ENCODE measurements at regions not wholly inside any gene's neighbourhood (a gene's known extent, or its start where the extent isn't known, plus 50 kb on each side); places are given as distances from the start of the nearest gene placed in this dataset.
"Not testable (repeated sequence)": the region's sequence is repeated elsewhere in the genome, so short reads cannot be mapped to it uniquely, and the experiment has no call there.

DNA sequence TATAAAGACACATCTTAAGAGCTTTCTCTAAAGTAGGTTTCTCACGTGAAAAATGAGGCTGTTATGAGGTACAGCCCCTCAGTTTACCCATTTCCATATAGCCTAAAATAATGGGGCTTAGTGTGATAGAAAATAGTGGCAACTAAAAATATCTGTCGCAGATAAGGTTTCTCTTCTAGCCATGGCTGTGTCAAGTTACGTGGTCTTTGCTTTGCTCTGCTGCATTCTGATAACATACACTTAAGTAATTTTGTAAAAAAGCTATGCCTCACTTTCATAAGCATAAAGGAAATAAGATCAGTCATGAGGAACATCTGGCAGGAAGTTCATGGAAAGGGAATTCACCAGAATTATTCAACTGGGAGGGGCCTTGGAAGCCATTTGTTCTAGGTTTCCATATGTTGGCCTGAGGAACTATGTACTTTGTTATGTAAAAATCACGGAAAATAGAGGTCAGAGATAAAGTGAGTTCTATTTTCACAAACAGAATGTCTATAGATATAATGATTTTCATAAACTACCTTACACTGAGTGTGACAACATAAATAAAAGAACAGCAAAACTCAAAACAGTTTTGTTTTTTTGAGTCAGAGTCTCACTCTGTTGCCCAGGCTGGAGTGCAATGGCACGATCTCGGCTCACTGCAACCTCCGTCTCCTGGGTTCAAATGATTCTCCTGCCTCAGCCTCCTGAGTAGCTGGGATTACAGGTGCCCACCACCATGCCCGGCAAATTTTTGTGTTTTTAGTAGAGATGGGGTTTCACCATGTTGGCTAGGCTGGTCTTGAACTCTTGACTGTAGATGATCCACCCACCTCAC, 195.6 kb upstream of the KRR1 start:
- no peak for DNase-seq (ENCODE audit: low read depth, low spot score)

DNA sequence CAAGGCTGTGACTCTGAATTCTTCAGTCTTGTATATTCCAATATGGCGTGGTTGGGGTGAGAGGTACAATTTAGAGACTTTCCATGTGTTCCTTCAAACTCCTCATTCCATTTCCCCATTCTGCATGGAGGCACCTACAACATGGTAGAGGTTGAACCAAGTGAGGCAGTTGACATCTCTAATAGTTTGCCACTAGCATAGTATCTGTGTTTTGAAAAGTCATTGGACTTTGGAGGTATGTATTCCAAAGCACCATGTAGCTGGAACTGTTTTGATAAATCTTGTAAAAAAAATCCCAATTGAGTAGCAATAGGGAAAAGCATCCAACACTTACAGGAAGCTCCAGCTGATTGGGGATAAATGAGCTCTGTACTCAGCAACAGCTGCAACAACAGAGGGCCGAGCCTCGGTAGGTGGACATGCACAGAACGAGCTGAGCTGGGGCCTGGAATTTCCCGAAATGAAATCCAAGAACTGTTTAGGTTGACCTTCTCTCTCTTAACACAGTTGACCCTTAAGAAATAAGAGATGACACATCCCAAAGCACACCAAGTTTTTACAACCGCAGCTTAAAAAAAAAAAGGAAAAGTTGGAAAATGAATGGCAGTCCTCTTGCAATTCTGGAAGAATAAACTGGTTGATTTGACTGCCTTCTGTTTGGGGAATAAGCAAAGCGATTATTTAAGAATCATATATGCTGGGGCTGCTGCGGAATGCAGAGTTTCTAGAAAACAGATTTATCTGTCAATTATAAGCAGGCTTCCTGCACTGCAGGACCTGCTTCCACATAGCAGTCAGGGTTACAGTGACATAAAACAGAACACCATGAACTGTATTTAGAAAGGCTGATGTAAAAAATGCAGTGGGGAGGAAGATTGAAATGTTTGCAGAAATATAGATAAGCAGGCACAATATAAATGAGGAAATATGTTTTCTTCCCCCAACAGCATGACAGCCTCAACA, 194.6 kb upstream of the KRR1 start:
- DNase-seq (ENCODE audit: low read depth, low spot score) = no peak

DNA sequence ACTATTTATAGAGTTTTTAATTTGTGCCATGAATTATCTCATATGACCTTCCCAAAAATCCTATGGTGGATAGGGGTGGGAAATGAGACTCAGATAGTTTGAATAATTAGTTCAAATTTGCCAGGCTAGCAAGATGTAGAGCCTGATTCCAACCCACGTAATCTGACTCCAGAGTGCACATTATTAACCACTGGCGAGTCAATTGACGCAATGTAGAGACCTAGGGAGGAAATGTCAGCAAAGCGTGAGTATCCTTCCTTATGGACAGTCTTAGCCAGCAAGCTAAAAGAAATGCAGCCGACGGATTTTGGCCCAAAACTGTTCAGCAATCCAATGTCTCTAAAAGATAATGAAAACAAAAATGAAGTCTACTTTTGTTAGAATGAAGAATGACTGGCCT, 193.3 kb upstream of the KRR1 start:
- no peak for DNase-seq (ENCODE audit: low read depth, low spot score)

DNA sequence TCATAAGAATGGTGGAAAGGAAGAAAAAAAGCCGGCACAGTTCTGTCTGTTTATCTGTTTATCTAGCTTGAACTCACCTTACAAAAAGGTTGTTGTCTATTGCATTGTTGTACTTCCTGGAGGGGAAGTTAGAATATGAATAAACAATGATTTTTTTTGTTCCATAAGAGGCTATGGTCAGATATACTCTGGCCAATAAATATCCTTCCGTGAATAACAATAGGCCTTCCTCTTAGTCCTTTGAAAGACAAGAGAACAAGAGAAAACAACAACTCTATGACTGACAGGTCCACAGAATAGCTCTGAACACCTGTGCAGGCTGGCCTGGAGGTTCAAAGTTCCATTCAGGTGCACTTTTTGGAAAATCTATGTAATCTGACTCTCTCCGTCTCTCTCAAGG, 192.8 kb upstream of the KRR1 start:
- DNase-seq (ENCODE audit: low read depth, low spot score) = no peak

DNA sequence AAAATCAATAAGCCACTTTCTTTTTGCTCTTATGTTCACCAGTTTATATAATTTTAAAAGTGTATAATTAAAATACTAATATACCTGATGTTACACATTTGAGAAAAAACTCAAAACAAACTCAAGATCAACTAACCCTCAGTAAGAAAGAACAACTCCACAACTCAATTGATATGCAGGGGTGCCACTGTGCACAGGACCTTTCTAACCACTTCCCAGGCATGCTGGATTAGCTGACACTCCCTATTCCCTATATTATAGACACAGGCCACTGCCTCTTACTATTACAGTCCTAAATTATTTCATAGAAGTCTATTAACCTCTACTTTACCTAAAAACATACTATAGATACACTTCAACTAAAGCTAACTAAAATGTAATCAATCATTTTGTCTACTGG, 191.7 kb upstream of the KRR1 start:
- no peak for DNase-seq (ENCODE audit: low read depth, low spot score)

DNA sequence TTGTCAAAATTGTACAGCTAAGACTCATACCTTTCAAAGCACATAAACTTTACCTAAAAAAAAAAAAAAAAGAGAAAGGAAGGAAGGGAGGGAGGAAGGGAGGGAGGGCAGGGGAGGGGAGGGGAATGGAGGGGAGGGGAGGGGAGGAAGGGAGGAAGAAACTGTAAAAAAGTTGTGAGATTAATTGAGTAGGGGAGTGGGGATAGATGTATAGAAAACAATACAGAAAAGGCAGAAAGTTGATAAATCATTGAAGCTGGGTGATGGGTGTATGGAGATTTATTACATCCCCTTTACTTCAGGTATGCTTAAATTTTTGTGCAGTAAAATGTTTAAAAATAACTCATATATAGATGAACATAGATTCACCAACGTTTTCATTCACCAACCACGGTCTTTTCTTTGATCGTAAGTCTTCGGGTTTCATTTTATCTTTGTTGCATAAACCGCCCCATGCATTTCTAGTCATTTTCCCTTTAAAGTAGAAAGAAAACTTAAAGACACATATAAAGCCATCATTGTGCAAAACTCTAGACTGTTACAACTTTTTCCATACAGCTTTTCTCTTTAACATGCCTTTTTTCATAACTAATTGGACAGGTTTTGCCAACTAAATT, 191.2 kb upstream of the KRR1 start:
- no peak for DNase-seq (ENCODE audit: low read depth, low spot score)

DNA sequence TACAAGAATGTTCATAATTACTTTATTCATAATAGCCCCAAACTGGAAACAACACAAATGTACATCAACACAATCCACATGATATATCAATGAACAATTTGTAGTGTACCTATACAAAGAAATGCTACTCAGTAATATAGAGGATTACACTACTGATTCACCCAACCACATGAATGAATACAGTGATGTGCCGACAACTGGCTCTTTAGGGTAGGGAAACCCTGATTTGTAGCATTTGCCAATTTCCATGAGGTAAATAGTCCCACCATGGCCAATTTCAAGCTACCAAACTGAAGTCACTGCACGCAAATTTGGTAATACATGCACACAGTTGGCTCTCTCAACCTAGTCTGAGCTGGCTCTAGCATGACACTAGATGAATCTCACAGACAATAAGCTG, 190.4 kb upstream of the KRR1 start:
- DNase-seq (ENCODE audit: low read depth, low spot score) = no peak

DNA sequence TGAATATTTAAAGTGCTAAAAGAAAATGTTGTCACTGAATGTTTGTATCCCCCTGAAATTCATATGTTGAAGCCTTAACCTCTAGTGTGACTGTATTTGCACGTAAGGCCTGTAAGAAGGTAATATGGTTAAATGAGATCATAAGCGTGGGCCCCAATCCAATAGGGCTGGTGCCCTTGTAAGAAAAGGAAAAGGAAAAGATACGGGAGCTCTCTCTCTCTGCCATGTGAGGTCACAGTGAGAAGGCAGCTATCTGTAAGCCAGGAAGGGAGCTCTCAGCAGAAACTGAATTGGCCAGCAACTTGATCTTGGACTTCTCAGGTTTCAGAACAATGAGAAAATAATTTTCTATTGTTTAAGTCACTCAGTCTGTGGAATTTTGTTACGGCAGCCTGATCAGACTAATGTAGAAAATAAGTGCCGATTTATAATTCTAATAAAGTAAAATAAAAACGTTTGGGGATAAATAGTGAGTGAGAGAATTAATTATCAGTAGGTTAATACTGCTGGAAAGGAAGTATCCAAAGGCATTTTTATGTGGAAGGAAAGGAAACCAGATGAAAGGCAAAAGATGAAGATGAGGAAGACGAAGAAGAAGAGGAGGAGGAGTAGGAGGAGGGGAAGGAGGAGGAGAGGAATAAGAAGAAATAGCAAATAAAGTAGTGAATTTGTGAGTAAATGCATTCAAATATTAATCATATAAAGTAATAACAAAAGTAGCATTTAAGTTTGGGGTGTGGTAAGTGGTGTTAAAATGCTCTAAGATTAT, 188.5 kb upstream of the KRR1 start:
- DNase-seq (ENCODE audit: low read depth, low spot score) = no peak

DNA sequence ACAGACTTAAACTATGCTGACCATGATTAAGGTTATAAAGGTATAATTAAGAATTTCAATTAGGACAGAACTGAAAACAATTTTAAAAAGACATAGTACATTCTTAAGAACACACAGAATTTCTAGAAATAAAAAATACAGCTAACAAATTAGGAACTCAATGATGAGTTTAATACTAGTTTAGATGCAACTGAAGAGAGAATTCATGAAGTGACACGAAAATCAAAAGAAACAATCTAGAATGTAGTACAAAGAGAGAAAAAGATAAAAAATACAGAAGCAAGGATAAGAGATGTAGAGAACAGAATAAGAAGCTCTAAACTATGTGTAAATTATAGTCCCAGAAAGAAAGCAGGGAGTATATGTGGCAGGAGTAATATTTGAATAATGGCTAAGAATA, 187.8 kb upstream of the KRR1 start:
- no peak for DNase-seq (ENCODE audit: low read depth, low spot score)

DNA sequence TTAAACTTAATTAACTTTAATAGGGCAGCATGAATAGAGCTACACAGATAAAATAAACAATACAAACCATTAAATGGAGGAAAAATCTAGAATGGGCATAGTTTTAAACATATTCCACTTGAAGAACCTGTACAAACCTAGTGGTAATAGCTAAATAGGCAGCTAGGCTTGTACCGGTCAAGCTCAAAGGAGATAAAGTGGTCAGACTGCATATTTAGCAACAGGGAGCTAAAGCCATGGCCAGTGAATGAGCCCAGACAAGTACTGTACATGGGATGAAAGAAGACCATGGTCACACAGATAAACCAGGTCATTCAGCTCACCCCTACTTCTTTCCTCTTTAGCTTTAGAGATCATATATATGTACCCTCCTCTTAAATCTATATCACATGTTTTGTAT, 186.6 kb upstream of the KRR1 start:
- DNase-seq (ENCODE audit: low read depth, low spot score) = no peak

DNA sequence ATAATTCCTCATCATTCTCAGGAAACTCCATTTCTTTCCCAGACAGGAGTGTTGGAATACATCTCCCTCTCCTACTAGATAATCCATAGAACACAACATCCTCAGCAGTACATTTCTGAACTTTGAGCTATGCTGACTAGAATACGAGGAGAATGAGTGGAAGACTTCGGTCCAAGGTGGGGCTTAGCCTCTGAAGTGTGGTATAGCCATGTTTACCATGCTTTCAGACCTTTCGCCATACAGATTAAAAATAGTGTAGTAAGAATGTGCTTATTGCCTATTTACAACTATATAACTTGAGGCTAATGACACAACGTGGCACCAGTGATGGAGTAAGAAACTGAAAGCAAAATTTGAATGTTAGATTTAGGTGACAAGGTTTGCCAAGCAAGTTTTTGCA, 184.5 kb upstream of the KRR1 start:
- no peak for DNase-seq (ENCODE audit: low read depth, low spot score)

DNA sequence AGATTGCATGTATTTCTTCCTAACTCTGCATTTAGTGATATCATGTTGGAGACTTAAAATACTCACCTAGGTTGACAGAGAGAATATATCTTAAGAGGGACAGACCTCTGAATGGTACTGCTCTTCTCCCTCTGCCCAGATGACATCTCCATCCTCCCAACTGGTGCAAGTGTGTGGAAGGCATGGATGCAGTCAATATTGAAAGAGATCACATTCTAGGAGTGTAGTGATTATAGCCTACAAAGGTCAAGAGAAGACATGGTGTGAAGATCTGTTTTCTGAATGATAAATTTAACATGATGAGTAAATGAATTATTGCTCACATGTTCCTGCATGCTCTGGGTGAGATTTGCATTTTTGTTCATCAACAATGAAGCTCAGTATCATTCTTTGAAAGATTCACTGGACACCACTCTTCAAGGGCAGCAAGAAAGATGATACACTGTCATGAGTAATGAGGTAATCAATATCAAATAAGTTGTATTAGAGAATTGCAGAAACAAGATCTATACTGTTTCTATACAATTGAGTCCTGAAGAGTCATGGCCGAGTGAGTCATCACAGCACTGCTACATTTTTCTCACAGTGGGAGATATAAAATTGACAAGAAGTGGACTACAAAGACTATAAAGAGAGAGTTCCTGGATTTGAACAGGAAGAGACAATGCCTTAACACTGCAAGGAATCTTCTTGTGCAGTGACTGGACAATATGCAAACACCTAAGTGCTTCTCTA, 183.3 kb upstream of the KRR1 start:
- DNase-seq (ENCODE audit: low read depth, low spot score) = no peak

DNA sequence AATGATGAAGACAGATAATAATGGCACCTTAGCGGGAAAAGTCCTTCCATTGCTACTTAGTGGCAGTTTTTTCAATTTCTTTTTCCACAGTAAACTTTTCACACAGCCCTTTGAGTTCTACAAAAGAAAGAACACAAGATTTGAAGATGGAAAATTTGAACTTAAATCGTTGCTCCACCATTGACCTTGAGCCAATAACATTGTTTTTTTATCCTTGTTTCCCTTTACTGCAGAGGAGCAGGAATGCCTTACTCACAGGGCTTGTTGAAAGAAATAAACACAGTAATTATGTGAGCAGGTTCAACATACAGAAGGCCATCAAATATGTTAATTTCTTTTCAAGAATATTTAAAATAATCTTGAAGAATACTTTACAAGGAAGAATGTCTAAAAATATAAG, 181.5 kb upstream of the KRR1 start:
- no peak for DNase-seq (ENCODE audit: low read depth, low spot score)

DNA sequence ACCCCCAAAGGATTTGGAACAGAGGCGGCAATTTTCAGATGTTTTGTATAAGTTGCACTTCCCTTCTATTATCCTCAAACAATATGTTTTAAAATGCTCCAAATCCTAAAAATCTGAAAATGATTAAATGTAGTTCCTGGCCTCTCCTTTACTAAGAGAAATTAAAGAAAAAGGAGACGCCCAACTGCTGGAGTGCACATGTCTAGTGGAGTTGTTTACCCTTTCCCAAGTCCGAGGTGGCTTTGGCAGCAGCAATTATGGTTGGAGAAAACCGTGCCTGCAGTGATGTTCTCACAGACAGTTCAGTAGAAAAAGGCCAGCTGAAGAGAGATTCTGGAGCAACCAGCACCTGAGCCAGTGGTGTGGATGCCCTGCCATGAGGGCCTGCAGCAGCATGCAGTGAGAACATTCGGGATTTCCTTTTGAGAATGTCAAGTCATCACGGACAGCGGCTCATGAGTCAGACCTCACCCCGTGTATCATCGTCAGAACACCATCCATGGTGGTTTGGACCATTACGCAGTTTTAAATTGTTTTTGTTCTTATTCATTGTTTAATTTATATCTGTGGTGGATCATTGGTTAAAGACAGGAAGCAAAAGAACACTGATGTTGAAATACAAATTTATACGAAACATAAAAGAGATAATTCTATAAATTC, 179.0 kb upstream of the KRR1 start:
- DNase-seq (ENCODE audit: low read depth, low spot score) = no peak

DNA sequence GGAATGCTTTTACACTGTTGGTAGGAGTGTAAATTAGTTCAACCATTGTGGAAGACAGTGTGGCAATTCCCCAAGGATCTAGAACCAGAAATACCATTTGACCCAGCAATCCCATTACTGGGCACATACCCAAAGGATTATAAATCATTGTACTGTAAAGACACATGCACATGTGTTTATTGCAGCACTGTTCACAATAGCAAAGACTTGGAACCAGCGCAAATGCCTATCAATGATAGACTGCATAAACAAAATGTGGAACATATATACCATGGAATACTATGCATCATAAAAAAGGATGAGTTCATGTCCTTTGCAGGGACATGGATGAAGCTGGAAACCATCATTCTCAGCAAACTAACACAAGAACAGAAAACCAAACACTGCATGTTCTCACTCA, 174.8 kb upstream of the KRR1 start:
- DNase-seq (ENCODE audit: low read depth, low spot score) = not testable (repeated sequence)

DNA sequence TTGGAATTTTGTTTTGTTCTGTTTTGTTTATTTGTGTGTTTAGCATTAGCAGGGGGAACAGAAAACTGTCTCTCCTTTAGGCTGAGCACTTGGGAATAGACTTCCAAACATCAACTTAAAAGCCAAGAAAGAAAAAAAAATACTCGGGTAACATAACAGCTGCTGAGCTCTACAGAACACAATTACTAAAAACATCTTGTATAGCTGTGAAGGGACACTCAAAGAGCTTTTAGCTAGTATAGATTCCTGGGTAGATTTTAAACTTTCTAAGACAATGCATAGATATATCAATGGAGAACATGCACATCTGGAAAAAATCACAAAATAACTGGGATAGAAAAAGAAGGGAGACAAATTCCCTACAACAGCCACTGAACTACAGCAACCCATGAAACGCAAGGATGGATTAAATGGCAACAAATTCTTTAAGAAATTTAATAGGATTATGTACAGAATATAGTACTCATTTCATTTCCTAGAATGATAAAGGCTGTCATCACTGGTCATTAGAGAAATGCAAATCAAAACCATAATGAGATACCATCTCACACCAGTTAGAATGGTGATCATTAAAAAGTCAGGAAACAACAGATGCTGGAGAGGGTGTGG, 174.3 kb upstream of the KRR1 start:
- no peak for DNase-seq (ENCODE audit: low read depth, low spot score)

DNA sequence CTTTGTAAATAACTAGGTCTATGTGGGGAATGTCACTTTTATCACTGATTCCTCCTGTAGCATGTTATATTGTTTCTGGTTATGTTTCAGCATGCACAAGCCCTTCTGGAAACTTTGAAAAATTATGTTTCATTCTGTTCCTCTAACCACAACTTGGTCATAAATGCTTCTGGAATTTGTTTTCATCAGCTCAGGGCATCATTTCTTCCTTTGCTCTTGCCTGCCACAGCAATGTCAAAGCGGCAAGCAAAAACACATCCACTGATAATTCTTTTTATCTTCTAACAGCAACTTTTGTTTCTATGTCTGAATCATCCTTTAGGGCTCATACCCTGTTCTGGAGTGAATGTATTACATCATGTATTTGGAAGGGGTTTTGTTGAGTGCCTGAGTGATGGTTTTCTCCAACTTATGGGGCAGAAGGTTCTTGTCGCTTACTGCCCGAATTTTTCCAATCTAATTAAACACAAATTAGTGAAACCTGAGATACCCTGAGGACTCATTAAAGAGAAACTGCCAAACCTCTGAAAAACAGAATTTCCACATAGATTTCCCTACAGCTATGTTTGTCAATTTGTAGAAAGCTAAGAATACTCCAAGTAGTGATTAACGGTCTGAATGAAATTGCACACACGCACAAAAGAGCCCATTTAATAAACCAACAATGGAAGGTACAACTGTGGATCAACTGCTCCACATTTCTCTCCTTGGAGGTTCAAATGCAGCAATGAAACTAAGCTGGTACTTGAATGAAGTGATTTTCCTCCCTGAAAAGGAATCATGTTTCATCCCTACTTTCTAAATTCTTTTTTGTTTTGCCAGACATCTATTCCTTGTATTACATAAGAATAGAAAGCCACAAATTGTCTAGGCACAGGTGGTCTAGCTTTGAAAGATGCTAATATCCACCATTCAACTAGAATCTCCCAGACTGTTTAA, 173.5 kb upstream of the KRR1 start:
- DNase-seq (ENCODE audit: low read depth, low spot score) = no peak

DNA sequence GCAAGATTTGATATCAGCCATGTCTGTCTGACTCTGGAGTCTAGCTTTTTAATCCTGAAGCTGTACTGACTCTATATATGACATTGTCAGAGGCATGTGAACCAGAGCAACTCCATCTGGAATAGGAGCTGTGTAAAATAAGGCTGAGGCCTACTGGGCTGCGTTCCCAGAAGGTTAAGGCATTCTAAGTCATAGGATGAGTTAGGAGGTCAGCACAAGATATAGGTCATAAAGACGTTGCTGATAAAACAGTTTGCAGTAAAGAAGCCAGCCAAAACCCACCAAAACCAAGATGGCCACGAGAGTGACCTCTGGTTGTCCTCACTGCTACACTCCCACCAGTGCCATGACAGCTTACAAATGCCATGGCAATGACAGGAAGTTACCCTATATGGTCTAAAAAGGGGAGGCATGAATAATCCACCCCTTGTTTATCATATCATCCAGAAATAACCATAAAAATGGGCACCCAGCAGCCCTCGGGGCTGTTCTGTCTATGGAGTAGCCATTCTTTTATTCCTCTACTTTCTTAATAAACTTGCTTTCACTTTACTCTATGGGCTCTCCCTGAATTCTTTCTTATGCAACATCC, 172.7 kb upstream of the KRR1 start:
- not testable (repeated sequence) for DNase-seq (ENCODE audit: low read depth, low spot score)
